HFFc6 (cell line): ENCODE measurements at regions not wholly inside any gene's neighbourhood (a gene's known extent, or its start where the extent isn't known, plus 50 kb on each side); places are given as distances from the start of the nearest gene placed in this dataset.

Experiments
- DNase-seq: peaks from one replicate; pipeline ENCODE4 v3.0.0-alpha.2; 2018
- H3K27ac Mint-ChIP-seq: 2 replicates; pipeline ENCODE4 v1.8.0; 2020; ENCODE audit warnings: mild to moderate bottlenecking, mixed read lengths
- H3K27me3 Mint-ChIP-seq: 2 replicates; pipeline ENCODE4 v1.8.0; 2021; ENCODE audit warnings: mild to moderate bottlenecking, moderate library complexity, mixed read lengths; ENCODE audit not compliant: insufficient read depth
- H3K36me3 Mint-ChIP-seq: 2 replicates; pipeline ENCODE4 v1.8.0; 2021; ENCODE audit warnings: low read depth, mixed read lengths
- H3K4me1 Mint-ChIP-seq: 2 replicates; pipeline ENCODE4 v1.8.0; 2020; ENCODE audit warnings: low read depth, mixed read lengths
- H3K4me3 Mint-ChIP-seq: 2 replicates; pipeline ENCODE4 v1.8.0; 2020; ENCODE audit warnings: mild to moderate bottlenecking, moderate library complexity, mixed read lengths
- H3K9me3 Mint-ChIP-seq: 2 replicates; pipeline ENCODE4 v1.8.0; 2020; ENCODE audit warnings: mild to moderate bottlenecking, mixed read lengths
- CTCF ChIP-seq: fragments of 200-600 bp; sonication (generic); IDR thresholded peaks from 2 replicates; pipeline ENCODE4 v1.5.0; 2021; ENCODE audit warnings: antibody characterized with exemption, mild to moderate bottlenecking

- Mint-ChIP-seq H3K27me3 (peaks cover 2% of the 10 kb centered on the region), H3K27ac (peak overlapping the region; percentile 57; the same call in 1 of the 2 replicates), H3K4me1 (peaks cover 32% of the 10 kb centered on the region), H3K4me3 (no peak overlapping the region), H3K36me3 (no peaks in the 10 kb centered on the region), H3K9me3 (no peaks in the 10 kb centered on the region)
- DNase-seq, result peak; percentile 6
- no peak for TF ChIP-seq CTCF
Observed at GRCh38 chr12:116459916-116460663, 99.1 kb upstream of the MAP1LC3B2 start.

- TF ChIP-seq CTCF, result no peak
- H3K4me1 Mint-ChIP-seq, result peaks cover 23% of the 10 kb centered on the region
- no peaks in the 10 kb centered on the region for H3K36me3 Mint-ChIP-seq
- DNase-seq, result no peak
- no peak overlapping the region for H3K4me3 Mint-ChIP-seq
- H3K27me3 Mint-ChIP-seq, result peaks cover 2% of the 10 kb centered on the region
- no peaks in the 10 kb centered on the region for H3K9me3 Mint-ChIP-seq
- no peak overlapping the region for H3K27ac Mint-ChIP-seq
Observed at GRCh38 chr12:116461060-116461459, 98.1 kb upstream of the MAP1LC3B2 start.

GRCh38 chr12:116463366-116463765 is 95.8 kb upstream of the MAP1LC3B2 start:
- Mint-ChIP-seq H3K36me3 (no peaks in the 10 kb centered on the region), H3K27me3 (peaks cover 2% of the 10 kb centered on the region), H3K4me1 (peaks cover 16% of the 10 kb centered on the region), H3K9me3 (no peaks in the 10 kb centered on the region), H3K27ac (no peak overlapping the region), H3K4me3 (no peak overlapping the region)
- TF ChIP-seq CTCF, result no peak
- no peak for DNase-seq

GRCh38 chr12:116465407-116465806 is 93.8 kb upstream of the MAP1LC3B2 start:
- H3K27me3 Mint-ChIP-seq, result peaks cover 2% of the 10 kb centered on the region
- no peak for TF ChIP-seq CTCF
- DNase-seq, result no peak
- H3K4me3 Mint-ChIP-seq, result no peak overlapping the region
- no peaks in the 10 kb centered on the region for H3K9me3 Mint-ChIP-seq
- no peaks in the 10 kb centered on the region for H3K36me3 Mint-ChIP-seq
- H3K27ac Mint-ChIP-seq, result no peak overlapping the region
- H3K4me1 Mint-ChIP-seq, result peaks cover 8% of the 10 kb centered on the region

GRCh38 chr12:116465856-116466255 is 93.3 kb upstream of the MAP1LC3B2 start:
- H3K36me3 Mint-ChIP-seq, result no peaks in the 10 kb centered on the region
- peaks cover 6% of the 10 kb centered on the region; the same call in 1 of the 2 replicates for H3K4me1 Mint-ChIP-seq
- TF ChIP-seq CTCF, result no peak
- H3K4me3 Mint-ChIP-seq, result no peak overlapping the region
- H3K27ac Mint-ChIP-seq, result no peak overlapping the region
- H3K9me3 Mint-ChIP-seq, result no peaks in the 10 kb centered on the region
- peaks cover 2% of the 10 kb centered on the region for H3K27me3 Mint-ChIP-seq
- no peak for DNase-seq
